AG04450 (cell line): ENCODE measurements at regions not wholly inside any gene's neighbourhood (a gene's known extent, or its start where the extent isn't known, plus 50 kb on each side); places are given as distances from the start of the nearest gene placed in this dataset.

Experiments used
- CTCF ChIA-PET: fragments of 300-600, 350-600 bp; formaldehyde crosslinking; extraction: SDS; loops from one replicate; lab custom pipeline; 2022; ENCODE audit warnings: antibody characterized with exemption, inconsistent platforms; lab: Charles Lee
- POLR2A ChIA-PET: fragments of 350-600 bp; formaldehyde crosslinking; extraction: SDS; loops from one replicate; lab custom pipeline; 2021; ENCODE audit warnings: antibody characterized with exemption, inconsistent platforms; lab: Yijun Ruan, JAX
- DNase-seq: peaks from one replicate; pipeline ENCODE4 v3.0.0-alpha.2; 2011; ENCODE audit warnings: low read depth, low spot score
- H3K27ac ChIP-seq: one replicate; pipeline ENCODE4 v1.5.1; 2012; ENCODE audit warnings: low read depth, low read length, control low read depth
- H3K27me3 ChIP-seq: one replicate; pipeline ENCODE4 v1.6.0; 2012; ENCODE audit warnings: low read length; ENCODE audit not compliant: control insufficient read depth, insufficient read depth
- H3K4me3 ChIP-seq: 2 replicates; pipeline ENCODE4 v1.5.1; 2011; ENCODE audit warnings: mild to moderate bottlenecking, low read depth, low read length, control low read depth
- H3K9me3 ChIP-seq: 2 replicates; pipeline ENCODE4 v1.5.1; 2012; ENCODE audit warnings: low read length; ENCODE audit not compliant: control insufficient read depth, insufficient read depth
- CTCF ChIP-seq: IDR thresholded peaks from 2 replicates; pipeline ENCODE4 v1.5.1; 2011; ENCODE audit warnings: low read depth, low read length, control low read depth, inconsistent platforms

- no peak overlapping the region for H3K4me3 ChIP-seq
- POLR2A ChIA-PET: no interaction called here
- CTCF ChIA-PET: no interaction called here
- H3K27me3 ChIP-seq: no peaks in the 10 kb centered on the region
- H3K9me3 ChIP-seq: peaks cover 81% of the 10 kb centered on the region
- no peak for TF ChIP-seq CTCF
- no peak for DNase-seq
- no peak overlapping the region for H3K27ac ChIP-seq
Measured at GRCh38 chr14:104316121-104316722, 177.8 kb downstream of the KIF26A start.

DNA sequence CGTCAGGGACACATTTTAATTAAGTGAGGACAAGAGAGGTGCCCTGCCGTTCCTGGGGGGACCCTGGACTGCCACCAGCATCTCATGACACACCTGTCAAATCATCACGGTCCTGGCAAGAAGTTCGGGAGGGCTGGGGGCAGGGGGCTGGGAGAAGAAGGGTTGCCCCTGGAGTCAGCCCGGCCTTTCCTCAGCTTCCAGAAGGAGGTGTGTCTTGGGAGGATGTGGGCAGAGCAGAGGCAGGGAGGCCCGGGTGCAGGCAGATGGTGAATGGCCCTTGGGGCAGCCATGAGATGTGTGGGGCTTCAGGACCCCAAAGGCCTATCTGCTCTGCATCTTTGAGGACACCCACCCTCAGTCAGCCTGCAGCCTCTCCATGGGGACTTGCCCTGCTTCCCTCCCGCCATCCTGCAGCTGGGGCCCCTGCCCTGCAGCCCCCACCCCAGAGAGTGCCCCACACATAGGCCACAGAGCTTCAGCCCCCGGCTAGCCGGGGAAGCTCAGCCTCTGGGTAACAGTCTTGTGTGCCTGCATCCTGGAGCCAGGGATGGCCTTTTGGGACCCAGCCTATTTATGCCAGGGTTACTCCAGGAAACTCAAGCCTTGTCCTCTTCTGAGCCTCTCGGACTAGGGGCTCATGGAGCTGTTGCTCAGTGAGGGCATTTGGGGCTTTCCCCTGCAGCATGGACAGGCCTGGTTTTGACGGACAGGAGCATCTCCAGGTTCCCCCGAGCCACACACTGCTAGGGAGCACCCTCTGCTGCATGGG lies 178.5 kb downstream of the KIF26A start:
- CTCF ChIA-PET: no interaction called here
- POLR2A ChIA-PET: no interaction called here
- peaks cover 85% of the 10 kb centered on the region for H3K9me3 ChIP-seq
- H3K27me3 ChIP-seq: no peaks in the 10 kb centered on the region
- TF ChIP-seq CTCF: no peak
- no peak overlapping the region for H3K4me3 ChIP-seq
- DNase-seq: no peak
- no peak overlapping the region for H3K27ac ChIP-seq

DNA sequence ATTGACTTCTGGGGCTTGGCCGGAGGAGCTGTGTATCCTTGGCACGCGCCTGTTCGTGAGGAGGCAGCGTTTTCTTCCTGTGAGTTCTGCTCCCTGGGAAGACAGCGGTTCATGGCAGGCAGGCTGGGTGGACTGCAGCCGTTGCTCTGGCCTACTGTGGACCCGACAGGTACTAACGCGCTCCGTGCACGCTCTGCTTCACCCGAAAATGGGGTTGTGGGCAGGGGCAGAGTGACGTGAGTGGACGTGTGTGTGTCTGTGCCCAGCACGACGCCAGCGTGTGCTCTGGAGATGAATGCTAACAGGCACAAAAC lies 179.1 kb downstream of the KIF26A start:
- no peak overlapping the region for H3K27ac ChIP-seq
- POLR2A ChIA-PET: no interaction called here
- no peak for TF ChIP-seq CTCF
- no peak for DNase-seq
- no peak overlapping the region for H3K4me3 ChIP-seq
- peaks cover 90% of the 10 kb centered on the region for H3K9me3 ChIP-seq
- CTCF ChIA-PET: no interaction called here
- H3K27me3 ChIP-seq: no peaks in the 10 kb centered on the region

GRCh38 chr14:104317975-104318557 lies 179.7 kb downstream of the KIF26A start:
- no peak overlapping the region for H3K4me3 ChIP-seq
- TF ChIP-seq CTCF: no peak
- H3K27ac ChIP-seq: no peak overlapping the region
- no peak for DNase-seq
- ChIA-PET CTCF (no interaction called here), POLR2A (no interaction called here)
- peaks cover 96% of the 10 kb centered on the region for H3K9me3 ChIP-seq
- H3K27me3 ChIP-seq: no peaks in the 10 kb centered on the region
